GM12878 (cell line): ENCODE measurements at regions not wholly inside any gene's neighbourhood (a gene's known extent, or its start where the extent isn't known, plus 50 kb on each side); places are given as distances from the start of the nearest gene placed in this dataset.

Experiments
- DPF2 ChIP-seq: fragments of 450-650 bp; IDR thresholded peaks from 2 replicates; pipeline ENCODE4 v1.6.1; 2017; ENCODE audit warnings: mild to moderate bottlenecking
- POLR2AphosphoS2 ChIP-seq: IDR thresholded peaks from 2 replicates; pipeline ENCODE4 v1.6.1; 2011; ENCODE audit warnings: low read depth, mild to moderate bottlenecking, low read length, improper control_type of control experiment, moderate library complexity
- TCF7 ChIP-seq: IDR thresholded peaks from 2 replicates; pipeline ENCODE4 v1.6.1; 2014; ENCODE audit warnings: antibody characterized with exemption, borderline replicate concordance

- TF ChIP-seq POLR2AphosphoS2: no peak
- no peak for TF ChIP-seq TCF7
- no peak for TF ChIP-seq DPF2
Observed at GRCh38 chr1:96634883-96635282, 86.7 kb upstream of the PTBP2 start.
